Panc1 (cell line): ENCODE measurements at regions not wholly inside any gene's neighbourhood (a gene's known extent, or its start where the extent isn't known, plus 50 kb on each side); places are given as distances from the start of the nearest gene placed in this dataset.

ENCODE experiments used
- CTCF ChIP-seq: fragments of 450-650 bp; IDR thresholded peaks from 2 replicates; pipeline ENCODE4 v1.5.1; 2017; ENCODE audit warnings: mild to moderate bottlenecking
- POLR2AphosphoS5 ChIP-seq: IDR thresholded peaks from 2 replicates; pipeline ENCODE4 v1.6.1; 2012; ENCODE audit warnings: mild to moderate bottlenecking, low read depth, low read length, moderate library complexity

GRCh38 chr21:16421965-16422364 lies 692.2 kb downstream of the USP25 start:
- TF ChIP-seq CTCF = no peak
- TF ChIP-seq POLR2AphosphoS5 = no peak
